GM18909 (cell line): ENCODE measurements at regions not wholly inside any gene's neighbourhood (a gene's known extent, or its start where the extent isn't known, plus 50 kb on each side); places are given as distances from the start of the nearest gene placed in this dataset.

Source experiments
- ATAC-seq: cut with Tn5 transposase; IDR thresholded peaks from one replicate; pipeline ENCODE4 v1.9.1; 2021; ENCODE audit warnings: mild to moderate bottlenecking; ENCODE audit not compliant: unreplicated experiment, poor library complexity

- no peak for ATAC-seq
Observed at GRCh38 chr17:72526769-72527168, 405.9 kb downstream of the SOX9 start.

DNA sequence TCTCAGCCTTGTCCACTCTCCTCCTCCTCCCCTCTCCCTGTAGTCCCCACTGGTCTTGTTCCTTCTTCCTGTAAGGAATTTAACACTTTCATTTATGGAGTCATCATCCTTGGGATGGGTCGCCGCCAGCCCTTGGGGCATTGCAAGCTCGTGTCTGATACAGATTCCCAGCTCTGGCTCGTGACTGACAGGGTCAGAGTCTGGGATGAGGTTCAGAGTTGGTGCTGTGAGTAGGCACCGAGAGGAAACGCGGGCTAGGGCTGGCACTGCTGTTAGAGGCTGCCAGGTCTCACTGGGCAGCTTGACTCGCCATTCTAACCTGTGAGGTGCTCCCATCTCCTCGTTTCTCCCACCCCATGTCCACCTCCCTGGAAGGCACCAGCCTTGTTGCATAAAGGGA, 407.0 kb downstream of the SOX9 start:
- no peak for ATAC-seq

- ATAC-seq, result no peak
Observed at GRCh38 chr17:72528683-72529082, 407.9 kb downstream of the SOX9 start.

GRCh38 chr17:72529386-72529785, 408.6 kb downstream of the SOX9 start:
- ATAC-seq, result no peak

- no peak for ATAC-seq
Observed at GRCh38 chr17:72530454-72530853, 409.6 kb downstream of the SOX9 start.

GRCh38 chr17:72531729-72532128, 410.9 kb downstream of the SOX9 start:
- ATAC-seq, result no peak

DNA sequence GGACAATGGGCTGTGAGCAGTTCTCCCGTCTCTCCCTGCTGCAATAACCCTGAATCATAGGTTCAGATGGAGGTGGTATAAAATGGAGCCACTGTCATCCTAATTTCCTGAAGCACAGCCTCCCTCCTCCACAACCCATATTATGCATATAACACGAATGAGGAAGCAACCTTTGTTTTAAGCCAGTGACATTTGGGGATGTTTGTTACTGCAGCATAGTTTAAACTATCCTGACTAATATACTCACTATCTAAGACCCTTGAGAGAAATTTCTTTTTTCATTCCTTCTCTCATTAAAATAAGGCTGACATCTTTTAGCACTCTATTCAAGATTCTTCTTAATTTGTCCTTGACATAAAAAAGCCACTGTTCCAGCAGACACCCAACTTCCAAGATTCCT, 413.4 kb downstream of the SOX9 start:
- no peak for ATAC-seq

GRCh38 chr17:72534776-72535175, 414.0 kb downstream of the SOX9 start:
- ATAC-seq, result no peak

- ATAC-seq, result no peak
Observed at GRCh38 chr17:72535346-72535745, 414.5 kb downstream of the SOX9 start.

GRCh38 chr17:72535779-72536178, 415.0 kb downstream of the SOX9 start:
- no peak for ATAC-seq

- ATAC-seq, result no peak
Observed at GRCh38 chr17:72536788-72537187, 416.0 kb downstream of the SOX9 start.

DNA sequence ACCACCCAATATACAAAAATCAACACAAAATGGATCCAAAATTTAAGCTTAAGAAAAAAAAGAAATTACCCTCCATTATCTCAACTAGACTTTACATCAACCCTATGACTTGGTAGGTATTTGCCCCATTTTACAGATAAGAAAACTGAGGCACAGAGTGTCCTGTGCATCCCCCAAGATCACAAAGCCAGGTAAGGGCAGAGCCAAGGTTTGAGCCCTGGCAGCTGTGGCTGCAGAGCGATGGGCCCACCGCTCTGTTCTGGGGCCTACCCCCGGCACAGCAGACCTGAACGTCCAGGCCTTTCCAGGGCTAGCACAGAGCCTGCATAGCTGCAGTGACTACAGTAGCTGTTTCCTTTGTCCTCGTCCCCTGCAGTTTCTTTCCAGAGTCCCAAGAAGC, 417.6 kb downstream of the SOX9 start:
- no peak for ATAC-seq

DNA sequence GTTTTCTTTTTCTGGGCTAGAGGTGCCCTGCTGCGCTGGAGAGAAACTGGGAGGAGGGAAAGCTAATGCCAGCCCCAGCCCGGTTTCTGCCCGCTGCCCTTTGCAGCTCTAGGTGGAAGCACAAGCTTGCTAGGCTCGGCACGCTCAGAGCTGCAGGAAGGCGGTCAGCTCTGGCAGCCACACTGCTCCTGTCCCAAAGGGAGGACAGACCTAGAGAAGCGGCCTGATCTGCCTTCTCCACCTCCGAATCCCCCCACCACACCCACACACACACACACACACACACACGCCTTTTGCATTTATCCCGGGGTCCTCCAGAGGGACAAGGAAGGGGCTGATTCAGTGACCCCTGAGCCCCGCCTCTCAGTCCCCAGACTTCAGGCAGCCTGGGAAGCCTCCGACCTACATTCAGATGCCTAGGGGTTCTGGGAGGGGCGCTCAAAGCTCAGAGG, 418.1 kb downstream of the SOX9 start:
- no peak for ATAC-seq

GRCh38 chr17:72539981-72540897, 419.4 kb downstream of the SOX9 start:
- ATAC-seq, result peak; percentile 92

- ATAC-seq, result no peak
Observed at GRCh38 chr17:72542317-72542716, 421.5 kb downstream of the SOX9 start.

- ATAC-seq, result no peak
Observed at GRCh38 chr17:72545766-72546165, 424.9 kb downstream of the SOX9 start.

- no peak for ATAC-seq
Observed at GRCh38 chr17:72553051-72553755, 432.4 kb downstream of the SOX9 start.

DNA sequence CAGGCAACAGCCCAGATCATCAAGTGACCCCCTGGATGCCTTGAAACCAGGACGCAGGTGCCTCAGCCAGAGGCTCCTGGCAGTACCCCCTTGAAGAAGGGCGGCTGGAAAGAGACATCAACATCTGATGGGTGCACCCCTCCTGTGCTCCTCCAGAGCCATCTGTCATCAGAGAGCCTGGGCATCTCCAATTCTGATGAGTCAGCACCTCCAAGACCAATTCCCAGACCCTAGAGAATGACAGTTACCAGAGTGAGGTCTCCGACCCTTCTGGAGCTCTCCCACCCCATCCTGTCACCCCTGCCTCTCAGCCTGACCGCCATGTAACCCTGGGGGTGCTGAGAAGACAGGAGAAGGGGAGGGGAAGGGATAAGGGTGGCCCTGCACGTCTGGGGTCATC, 433.7 kb downstream of the SOX9 start:
- no peak for ATAC-seq

- ATAC-seq, result no peak
Observed at GRCh38 chr17:72555052-72555451, 434.2 kb downstream of the SOX9 start.

- peak; percentile 60 for ATAC-seq
Observed at GRCh38 chr17:72556944-72557826, 436.4 kb downstream of the SOX9 start.
